HG03457 (cell line): ENCODE measurements at regions not wholly inside any gene's neighbourhood (a gene's known extent, or its start where the extent isn't known, plus 50 kb on each side); places are given as distances from the start of the nearest gene placed in this dataset.
"Not testable (repeated sequence)": the region's sequence is repeated elsewhere in the genome, so short reads cannot be mapped to it uniquely, and the experiment has no call there.

ENCODE experiments used
- ATAC-seq: cut with Tn5 transposase; IDR thresholded peaks from one replicate; pipeline ENCODE4 v1.9.1; 2021; ENCODE audit warnings: moderate number of reproducible peaks; ENCODE audit not compliant: unreplicated experiment

- ATAC-seq: no peak
Measured at GRCh38 chr2:66110086-66110485, 324.8 kb upstream of the MEIS1 start.

- no peak for ATAC-seq
Measured at GRCh38 chr2:66109419-66109818, 325.5 kb upstream of the MEIS1 start.

- no peak for ATAC-seq
Measured at GRCh38 chr2:66105066-66105753, 329.7 kb upstream of the MEIS1 start.

GRCh38 chr2:66103581-66103980 lies 331.3 kb upstream of the MEIS1 start:
- no peak for ATAC-seq

- no peak for ATAC-seq
Measured at GRCh38 chr2:66101206-66101605, 333.7 kb upstream of the MEIS1 start.

GRCh38 chr2:66095820-66096345 lies 339.0 kb upstream of the MEIS1 start:
- ATAC-seq: no peak

- not testable (repeated sequence) for ATAC-seq
Measured at GRCh38 chr2:66094689-66095088, 340.2 kb upstream of the MEIS1 start.

- ATAC-seq: no peak
Measured at GRCh38 chr2:66093371-66093770, 341.6 kb upstream of the MEIS1 start.

GRCh38 chr2:66084948-66085590 lies 349.9 kb upstream of the MEIS1 start:
- ATAC-seq: no peak

- ATAC-seq: no peak
Measured at GRCh38 chr2:66082581-66082980, 352.3 kb upstream of the MEIS1 start.

- no peak for ATAC-seq
Measured at GRCh38 chr2:66080127-66080526, 354.8 kb upstream of the MEIS1 start.

- ATAC-seq: no peak
Measured at GRCh38 chr2:66073172-66073571, 361.8 kb upstream of the MEIS1 start.

GRCh38 chr2:66070721-66071602 lies 364.0 kb upstream of the MEIS1 start:
- ATAC-seq: no peak

- ATAC-seq: no peak
Measured at GRCh38 chr2:66069937-66070720, 364.8 kb upstream of the MEIS1 start.

- ATAC-seq: no peak
Measured at GRCh38 chr2:66066032-66066431, 368.9 kb upstream of the MEIS1 start.

GRCh38 chr2:66059332-66059731 lies 375.6 kb upstream of the MEIS1 start:
- ATAC-seq: no peak

GRCh38 chr2:66058675-66059074 lies 376.2 kb upstream of the MEIS1 start:
- ATAC-seq: no peak

GRCh38 chr2:66057844-66058243 lies 377.1 kb upstream of the MEIS1 start:
- no peak for ATAC-seq

GRCh38 chr2:66050392-66050791 lies 384.5 kb upstream of the MEIS1 start:
- no peak for ATAC-seq

- ATAC-seq: no peak
Measured at GRCh38 chr2:66048667-66049066, 386.3 kb upstream of the MEIS1 start.
